Umbilical cord (tissue), 1 donor: ENCODE measurements at regions not wholly inside any gene's neighbourhood (a gene's known extent, or its start where the extent isn't known, plus 50 kb on each side); places are given as distances from the start of the nearest gene placed in this dataset.
A peak's percentile ranks its signal among the peaks of the same experiment; 100 is the strongest.

ENCODE experiments used
- DNase-seq: peaks from one replicate; pipeline ENCODE4 v3.0.0-alpha.2; 2015; ENCODE audit warnings: low spot score

DNA sequence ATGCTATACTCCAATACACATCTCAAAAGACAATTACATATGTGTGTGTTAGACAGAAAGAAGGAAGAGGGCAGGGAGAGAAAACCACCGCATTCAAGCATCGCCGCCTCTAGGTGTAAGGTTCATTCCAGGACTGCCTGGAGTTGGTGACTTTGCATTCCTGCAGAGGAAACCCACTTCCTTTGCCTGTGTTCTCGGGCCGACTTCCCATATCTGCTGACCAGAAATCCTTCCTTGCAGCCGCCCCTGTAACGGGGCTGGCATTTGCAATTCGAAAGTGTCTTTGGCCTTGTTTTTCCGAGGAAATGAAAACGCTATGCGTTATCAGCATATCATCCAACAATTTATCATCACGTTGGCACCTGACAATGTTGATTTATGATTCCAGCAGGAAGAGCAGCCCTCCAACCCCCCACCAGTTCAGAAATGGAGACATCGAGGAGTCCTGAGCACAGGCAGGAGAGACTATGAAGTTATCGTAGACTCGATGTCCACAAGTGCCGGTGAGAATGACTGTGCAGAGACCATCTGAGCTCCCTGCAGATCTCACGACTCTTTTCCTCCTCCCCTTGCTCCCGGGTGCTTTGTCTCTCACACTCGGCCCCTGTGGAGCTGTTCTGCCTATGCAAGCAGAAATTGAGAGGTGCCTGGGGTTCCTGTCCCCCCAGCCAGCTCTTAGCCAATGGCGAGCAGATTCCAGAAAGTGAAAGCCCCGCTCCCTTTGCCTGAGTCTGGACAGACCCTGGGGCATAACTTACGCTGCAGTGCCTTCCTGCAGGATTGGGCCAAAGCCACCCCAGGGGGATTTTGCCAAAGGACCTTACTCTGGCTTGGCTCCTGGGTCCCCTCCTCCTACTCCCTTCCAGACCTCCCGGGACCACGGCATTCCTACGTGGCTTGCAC lies 68.9 kb upstream of the FOXK1 start:
- DNase-seq = peak; percentile 68

DNA sequence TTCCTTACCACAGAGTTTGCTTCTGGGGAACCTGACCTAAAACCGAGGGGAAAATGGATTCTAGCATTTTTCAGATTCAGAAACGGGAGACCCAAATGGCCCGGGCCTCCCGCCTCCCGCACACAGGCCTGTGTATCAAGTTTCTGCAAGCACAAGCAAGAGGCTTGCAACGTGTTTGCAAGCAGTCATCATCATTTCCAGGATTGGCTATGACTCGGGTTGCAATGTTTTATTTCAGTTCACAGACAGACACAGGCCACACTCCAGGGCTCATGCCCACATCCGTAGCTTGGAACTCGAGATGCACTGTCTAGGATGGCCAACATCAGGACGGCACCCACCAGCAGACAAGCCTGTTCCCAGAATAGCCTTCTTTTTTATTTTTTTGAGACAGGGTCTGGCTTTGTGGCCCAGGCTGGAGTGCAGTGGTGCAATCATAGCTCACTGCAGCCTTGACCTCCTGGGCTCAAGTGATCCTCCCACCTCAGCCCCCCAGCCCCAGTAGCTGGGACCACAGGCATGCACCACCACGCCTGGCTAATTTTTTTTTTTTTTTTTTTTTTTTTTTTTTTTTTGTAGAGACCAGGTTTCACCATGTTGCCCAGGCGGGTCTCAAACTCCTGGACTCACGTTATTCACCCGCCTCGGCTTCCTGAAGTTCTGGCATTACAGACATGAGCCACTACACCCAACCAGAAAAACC lies 68.1 kb upstream of the FOXK1 start:
- peak; percentile 81 for DNase-seq

DNA sequence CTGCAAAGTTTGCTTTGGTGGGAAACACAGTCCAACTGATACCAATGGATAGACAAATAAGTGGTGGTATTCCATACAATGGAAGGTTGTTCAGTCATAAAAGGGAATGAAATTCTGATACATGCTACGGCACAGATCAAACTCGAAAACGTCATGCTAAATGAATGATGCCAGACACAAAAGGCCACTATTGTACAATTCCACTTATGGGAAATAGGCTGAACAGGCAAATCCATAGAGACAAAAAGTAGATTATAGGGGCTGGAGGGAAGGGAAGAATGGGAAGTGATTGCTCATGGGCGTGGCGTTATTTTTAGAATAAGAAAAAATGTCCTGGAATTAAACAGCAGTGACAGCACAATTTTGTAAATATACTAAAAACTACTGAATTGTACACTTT lies 66.0 kb upstream of the FOXK1 start:
- DNase-seq = no peak

DNA sequence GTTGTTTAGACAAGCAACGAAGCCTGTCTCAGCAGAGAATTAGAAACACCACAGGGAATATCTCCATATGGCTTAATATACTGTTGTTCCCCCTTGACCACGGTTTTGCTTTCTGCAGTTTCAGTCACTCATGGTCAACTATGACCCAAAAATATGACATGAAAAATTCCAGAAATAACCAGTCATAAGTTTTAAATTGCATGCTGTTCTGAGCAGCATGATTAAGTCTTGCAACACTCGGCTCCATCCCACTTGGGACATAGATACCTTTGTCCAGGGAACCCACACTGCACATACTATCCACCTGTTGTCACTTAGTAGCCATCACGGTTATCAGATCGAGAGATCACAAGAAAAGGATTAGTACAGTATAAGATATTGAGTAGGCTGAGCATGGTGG lies 60.7 kb upstream of the FOXK1 start:
- DNase-seq = no peak

DNA sequence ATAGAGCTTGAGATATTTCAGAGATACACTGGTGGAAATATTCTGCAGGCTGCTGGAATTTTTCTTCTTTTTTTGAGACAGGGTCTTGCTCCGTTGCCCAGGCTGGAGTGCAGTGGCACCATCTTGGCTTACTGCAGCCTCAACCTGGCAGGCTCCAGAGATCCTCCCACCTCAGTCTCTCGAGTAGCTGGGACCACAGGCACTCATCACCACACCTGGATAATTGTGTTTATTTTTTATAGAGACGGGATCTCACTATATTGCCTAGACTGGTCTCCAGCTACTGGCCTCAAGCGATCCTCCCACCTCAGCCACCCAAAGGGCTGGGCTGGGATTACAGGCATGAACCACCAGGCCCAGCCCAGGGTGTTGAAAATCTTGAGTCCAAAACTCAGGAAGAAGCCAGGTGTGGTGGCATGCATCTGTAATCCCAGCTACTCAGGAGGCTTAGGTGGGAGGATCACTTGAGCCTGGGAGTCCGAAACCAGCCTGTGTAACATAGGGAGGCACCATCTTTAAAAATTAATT lies 55.7 kb upstream of the FOXK1 start:
- DNase-seq = no peak

DNA sequence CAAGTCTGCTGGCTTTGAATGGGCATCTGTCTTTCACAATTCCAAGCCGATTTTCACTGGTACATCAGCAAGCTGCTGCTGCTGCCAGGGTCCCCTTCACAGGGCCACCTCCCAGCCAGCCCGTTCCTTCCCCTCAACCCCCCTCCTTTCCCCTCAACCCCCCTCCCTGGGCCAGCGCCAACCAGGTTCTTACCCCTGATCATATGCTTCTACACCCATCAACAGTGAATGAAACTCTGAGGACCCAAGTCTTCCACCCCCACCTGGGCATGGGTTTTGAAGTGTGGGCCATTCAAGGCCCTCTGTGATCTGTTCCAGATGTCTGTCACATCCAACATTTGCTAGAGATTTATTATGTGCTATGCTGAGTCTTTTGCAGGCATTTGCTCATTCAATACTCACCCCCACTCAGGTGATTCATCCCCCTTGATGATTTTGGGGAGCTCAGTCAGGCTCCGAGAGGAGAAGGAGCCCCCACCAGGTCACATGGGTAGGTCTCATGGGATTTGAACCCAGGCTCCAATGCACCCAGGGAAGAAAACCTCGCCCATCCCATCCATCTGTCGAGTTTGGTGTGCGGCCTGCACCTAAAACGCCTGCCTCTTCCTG lies 52.7 kb upstream of the FOXK1 start:
- DNase-seq = no peak

DNA sequence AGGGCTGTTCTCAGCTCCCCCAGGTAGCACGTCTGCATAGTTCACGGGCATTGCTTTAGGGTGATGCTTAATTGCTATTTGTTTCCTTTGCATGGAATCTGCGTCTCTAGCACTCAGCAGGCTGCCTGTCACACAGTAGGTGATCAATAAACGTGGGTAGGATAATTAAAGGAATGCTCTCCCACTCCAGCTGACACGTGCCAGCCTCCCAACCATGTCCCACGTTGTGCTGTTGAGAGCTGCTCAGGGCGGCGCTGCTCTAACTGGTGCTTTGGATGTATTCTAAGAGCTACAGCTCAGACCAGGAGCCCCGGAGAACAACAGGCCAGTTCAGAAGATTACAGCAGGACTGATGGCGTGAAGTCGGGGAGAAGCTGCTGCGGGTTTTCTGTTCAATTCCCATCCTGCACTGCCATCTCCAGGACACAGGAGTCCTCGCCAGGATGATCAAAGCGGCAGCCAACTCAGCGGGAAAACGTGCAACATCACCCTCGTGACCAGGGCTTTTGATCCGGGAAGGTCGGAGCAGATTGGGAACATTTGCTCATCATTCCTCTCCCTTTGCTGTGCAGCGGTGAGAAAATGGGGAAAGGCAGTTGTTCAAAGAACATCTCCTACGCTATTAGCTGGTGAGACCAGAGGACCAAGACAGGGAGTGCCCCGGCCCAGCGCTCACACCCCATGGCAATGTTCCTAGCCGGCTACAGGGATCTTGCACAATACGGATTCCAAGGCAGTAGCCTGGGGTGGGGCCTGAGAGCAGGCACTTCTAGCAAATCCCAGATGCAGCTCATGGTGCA lies 50.5 kb upstream of the FOXK1 start:
- peak; percentile 96 for DNase-seq
